Endodermal cell (in vitro differentiated cells): ENCODE measurements at regions not wholly inside any gene's neighbourhood (a gene's known extent, or its start where the extent isn't known, plus 50 kb on each side); places are given as distances from the start of the nearest gene placed in this dataset.
"Not testable (repeated sequence)": the region's sequence is repeated elsewhere in the genome, so short reads cannot be mapped to it uniquely, and the experiment has no call there.

Experiments used
- DNase-seq: peaks from one replicate; pipeline ENCODE4 v3.0.0-alpha.2; 2017
- H3K27ac ChIP-seq: 2 replicates; pipeline ENCODE4 v1.5.1; 2013; ENCODE audit warnings: mild to moderate bottlenecking, low read depth, low read length, moderate library complexity
- H3K27me3 ChIP-seq: 2 replicates; pipeline ENCODE4 v1.6.1; 2013; ENCODE audit warnings: mild to moderate bottlenecking, low read length, moderate library complexity; ENCODE audit not compliant: insufficient read depth, control insufficient read depth, poor library complexity, severe bottlenecking
- H3K36me3 ChIP-seq: 2 replicates; pipeline ENCODE4 v1.7.0; 2013; ENCODE audit warnings: mild to moderate bottlenecking, low read length, moderate library complexity; ENCODE audit not compliant: control insufficient read depth, insufficient read depth
- H3K4me1 ChIP-seq: one replicate; pipeline ENCODE4 v1.7.0; 2013; ENCODE audit warnings: low read length; ENCODE audit not compliant: control insufficient read depth, insufficient read depth
- H3K4me3 ChIP-seq: 2 replicates; pipeline ENCODE4 v1.5.1; 2013; ENCODE audit warnings: mild to moderate bottlenecking, low read length, moderate library complexity
- H3K9ac ChIP-seq: 2 replicates; pipeline ENCODE4 v1.6.1; 2013; ENCODE audit warnings: mild to moderate bottlenecking, low read length, moderate library complexity; ENCODE audit not compliant: poor library complexity, severe bottlenecking; ENCODE audit errors: extremely low read depth
- H3K9me3 ChIP-seq: 2 replicates; pipeline ENCODE4 v1.6.1; 2013; ENCODE audit warnings: mild to moderate bottlenecking, low read length, moderate library complexity; ENCODE audit not compliant: control insufficient read depth
- H3K27ac Mint-ChIP-seq: 2 replicates; pipeline ENCODE4 v1.8.0; 2020; ENCODE audit warnings: mixed read lengths
- H3K27me3 Mint-ChIP-seq: 2 replicates; pipeline ENCODE4 v1.8.0; 2021; ENCODE audit warnings: mild to moderate bottlenecking, mixed read lengths; ENCODE audit not compliant: insufficient read depth
- H3K36me3 Mint-ChIP-seq: 2 replicates; pipeline ENCODE4 v1.8.0; 2020; ENCODE audit warnings: low read depth, mixed read lengths
- H3K4me1 Mint-ChIP-seq: 2 replicates; pipeline ENCODE4 v1.8.0; 2020; ENCODE audit warnings: mixed read lengths
- H3K4me3 Mint-ChIP-seq: 2 replicates; pipeline ENCODE4 v1.8.0; 2020; ENCODE audit warnings: mild to moderate bottlenecking, moderate library complexity, mixed read lengths
- H3K9me3 Mint-ChIP-seq: 2 replicates; pipeline ENCODE4 v1.8.0; 2020; ENCODE audit warnings: mild to moderate bottlenecking, mixed read lengths
- WGBS, 2 experiments: methylation state at CpG; one replicate each; pipeline versions ENCODE4 v1.1.5 to v1.1.7; 2013; ENCODE audit warnings: missing lambda C conversion rate in 2 of 2, mixed read lengths in 1 of 2; ENCODE audit not compliant: insufficient coverage in 1 of 2, insufficient read length in 1 of 2; 5-methylcytosine and 5-hydroxymethylcytosine counted together
- TF ChIP-seq, protein P1 (sequence below): fragments of 200-600 bp; sonication (generic); conservative IDR thresholded peaks from 2 replicates; pipeline ENCODE4 v1.5.0; 2021; ENCODE audit warnings: antibody characterized with exemption, mild to moderate bottlenecking

DNA sequence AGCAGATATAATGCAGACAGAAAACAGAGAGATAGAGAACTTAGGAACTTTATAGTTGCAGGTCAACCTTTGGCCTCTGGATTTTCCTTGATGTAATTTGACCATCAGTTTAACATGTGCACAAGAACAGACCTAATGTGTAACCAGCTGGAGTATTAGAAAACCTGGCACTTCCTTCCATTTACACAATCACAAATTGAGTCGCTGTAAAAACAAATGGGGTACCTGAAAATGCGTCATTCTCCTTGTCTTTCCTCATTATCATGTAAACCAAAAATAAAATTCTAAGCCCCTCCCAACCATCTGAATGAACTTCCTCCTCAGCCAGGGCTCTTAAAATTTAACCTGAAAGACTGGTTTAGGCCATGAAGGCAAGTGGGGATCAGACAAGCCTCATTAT, 358.4 kb upstream of the MAGEB16 start:
- H3K4me1 Mint-ChIP-seq, result peaks cover 3% of the 10 kb centered on the region
- peaks cover 8% of the 10 kb centered on the region for H3K36me3 Mint-ChIP-seq
- no peaks in the 10 kb centered on the region for H3K36me3 ChIP-seq
- H3K9ac ChIP-seq, result no peak overlapping the region
- H3K27me3 ChIP-seq, result no peaks in the 10 kb centered on the region
- no peaks in the 10 kb centered on the region for H3K27me3 Mint-ChIP-seq
- 89% methylated on average over 2 of the region's 2 CpGs; no CpG with 5 or more reads in 1 of the 2 experiments for WGBS, 2 experiments
- no peaks in the 10 kb centered on the region for H3K4me1 ChIP-seq
- H3K4me3 Mint-ChIP-seq, result no peak overlapping the region
- no peak overlapping the region for H3K4me3 ChIP-seq
- TF ChIP-seq, protein P1, sequence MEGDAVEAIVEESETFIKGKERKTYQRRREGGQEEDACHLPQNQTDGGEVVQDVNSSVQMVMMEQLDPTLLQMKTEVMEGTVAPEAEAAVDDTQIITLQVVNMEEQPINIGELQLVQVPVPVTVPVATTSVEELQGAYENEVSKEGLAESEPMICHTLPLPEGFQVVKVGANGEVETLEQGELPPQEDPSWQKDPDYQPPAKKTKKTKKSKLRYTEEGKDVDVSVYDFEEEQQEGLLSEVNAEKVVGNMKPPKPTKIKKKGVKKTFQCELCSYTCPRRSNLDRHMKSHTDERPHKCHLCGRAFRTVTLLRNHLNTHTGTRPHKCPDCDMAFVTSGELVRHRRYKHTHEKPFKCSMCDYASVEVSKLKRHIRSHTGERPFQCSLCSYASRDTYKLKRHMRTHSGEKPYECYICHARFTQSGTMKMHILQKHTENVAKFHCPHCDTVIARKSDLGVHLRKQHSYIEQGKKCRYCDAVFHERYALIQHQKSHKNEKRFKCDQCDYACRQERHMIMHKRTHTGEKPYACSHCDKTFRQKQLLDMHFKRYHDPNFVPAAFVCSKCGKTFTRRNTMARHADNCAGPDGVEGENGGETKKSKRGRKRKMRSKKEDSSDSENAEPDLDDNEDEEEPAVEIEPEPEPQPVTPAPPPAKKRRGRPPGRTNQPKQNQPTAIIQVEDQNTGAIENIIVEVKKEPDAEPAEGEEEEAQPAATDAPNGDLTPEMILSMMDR, result no peak
- no peak for DNase-seq
- no peak overlapping the region for H3K27ac ChIP-seq
- peaks cover 51% of the 10 kb centered on the region for H3K9me3 ChIP-seq
- H3K9me3 Mint-ChIP-seq, result peaks cover 65% of the 10 kb centered on the region
- no peak overlapping the region for H3K27ac Mint-ChIP-seq

DNA sequence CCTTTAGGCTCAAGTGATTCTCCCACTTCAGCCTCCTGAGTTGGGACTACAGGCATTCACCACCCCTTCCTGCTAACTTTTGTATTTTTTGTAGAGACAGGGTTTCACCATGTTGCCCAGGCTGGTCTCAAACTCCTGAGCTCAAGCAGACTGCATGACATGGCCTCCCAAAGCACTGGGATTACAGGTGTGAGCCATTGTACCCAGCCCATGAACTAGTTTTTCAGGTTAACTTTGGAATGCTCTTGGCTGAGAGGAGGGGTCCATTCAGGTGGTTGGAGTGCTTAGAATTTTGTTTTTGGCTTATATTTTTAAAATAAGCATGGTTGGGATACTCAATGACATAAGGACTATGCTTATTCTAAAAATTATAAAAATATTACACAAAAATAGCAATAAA, 355.7 kb upstream of the MAGEB16 start:
- Histone ChIP-seq H3K36me3 (no peaks in the 10 kb centered on the region), H3K9me3 (peaks cover 36% of the 10 kb centered on the region), H3K27me3 (no peaks in the 10 kb centered on the region), H3K4me1 (no peaks in the 10 kb centered on the region), H3K9ac (no peak overlapping the region), H3K27ac (no peak overlapping the region), H3K4me3 (no peak overlapping the region)
- no peak for DNase-seq
- H3K9me3 Mint-ChIP-seq, result peaks cover 64% of the 10 kb centered on the region
- TF ChIP-seq, protein P1, result no peak
- no peak overlapping the region for H3K27ac Mint-ChIP-seq
- peaks cover 4% of the 10 kb centered on the region for H3K4me1 Mint-ChIP-seq
- no peaks in the 10 kb centered on the region for H3K27me3 Mint-ChIP-seq
- no peak overlapping the region for H3K4me3 Mint-ChIP-seq
- H3K36me3 Mint-ChIP-seq, result peaks cover 8% of the 10 kb centered on the region

DNA sequence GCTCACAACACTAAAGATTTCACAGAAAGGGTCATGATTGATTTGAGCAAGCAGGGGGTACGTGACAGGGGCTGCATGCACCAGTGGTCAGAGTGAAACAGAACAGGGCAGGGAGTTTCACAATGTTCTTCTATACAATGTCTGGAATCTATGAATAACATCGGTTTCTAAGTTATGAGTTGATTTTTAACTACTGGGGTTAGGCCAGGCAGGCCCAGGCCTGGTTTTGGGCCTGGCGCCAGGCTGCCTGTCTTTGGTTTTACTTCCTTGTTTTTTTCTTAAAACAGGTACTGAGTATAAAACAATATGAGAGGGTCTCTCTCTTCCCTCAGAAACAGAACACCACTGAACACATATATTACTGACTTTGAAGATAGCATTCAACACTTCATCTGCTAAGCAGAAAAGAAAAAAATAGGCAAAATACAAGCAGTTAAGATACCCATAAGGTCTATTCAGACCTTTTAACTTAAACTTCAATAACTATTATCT, 355.0 kb upstream of the MAGEB16 start:
- not testable (repeated sequence) for H3K27ac ChIP-seq, H3K4me3 ChIP-seq, H3K27ac Mint-ChIP-seq, H3K27me3 ChIP-seq, H3K36me3 ChIP-seq, H3K4me1 Mint-ChIP-seq, DNase-seq, H3K4me1 ChIP-seq, H3K9ac ChIP-seq, H3K36me3 Mint-ChIP-seq, H3K27me3 Mint-ChIP-seq, H3K4me3 Mint-ChIP-seq
- 90% methylated on average over 1 of the region's 3 CpGs; no CpG with 5 or more reads in 1 of the 2 experiments for WGBS, 2 experiments
- H3K9me3 ChIP-seq, result peaks cover 36% of the 10 kb centered on the region
- peaks cover 68% of the 10 kb centered on the region for H3K9me3 Mint-ChIP-seq
